HCT116 (cell line): ENCODE measurements at regions not wholly inside any gene's neighbourhood (a gene's known extent, or its start where the extent isn't known, plus 50 kb on each side); places are given as distances from the start of the nearest gene placed in this dataset.

Experiments used
- ATAC-seq: fragments of 200-7000 bp; cut with Tn5 transposase; 2 replicates; pipeline ENCODE4 v1.9.1; 2020; ENCODE audit warnings: mild to moderate bottlenecking, moderate library complexity
- BruUV-seq: library from RNA; stranded (reverse); fragments of 400-500 nt; replicated peaks from 2 replicates; lab custom pipeline; 2021; lab: Mats Ljungman, UMichigan
- CTCF ChIA-PET: fragments of 300-600 bp; sonication (Branson Sonifier 250); formaldehyde crosslinking; loops from one replicate; lab custom pipeline; 2021; ENCODE audit warnings: antibody characterized with exemption; lab: Charles Lee
- POLR2A ChIA-PET: fragments of 300-600, 350-600 bp; sonication (Branson Sonifier 250); formaldehyde crosslinking; loops from one replicate; lab custom pipeline; 2021; ENCODE audit warnings: antibody characterized with exemption; lab: Charles Lee
- RAD21 ChIA-PET, 2 experiments: fragments of 300-600 bp; sonication (Branson Sonifier 250); formaldehyde crosslinking; loops; one replicate each; lab custom pipeline; 2023; ENCODE audit warnings: low total read pairs in 2 of 2; ENCODE audit not compliant: uncharacterized antibody in 2 of 2, unreplicated experiment in 2 of 2, low non-redundant PET in 1 of 2; lab: Charles Lee
- DNase-seq: peaks from one replicate; pipeline ENCODE4 v3.0.0-alpha.2; 2010; ENCODE audit warnings: low read depth, low spot score
- H2AFZ ChIP-seq: fragments of 200-600 bp; shearing (Covaris generic), sonication (generic); 2 replicates; pipeline ENCODE4 v1.6.1; 2017; ENCODE audit warnings: low read depth, mixed run types, mixed read lengths, antibody characterized with exemption, low read length; ENCODE audit not compliant: poor library complexity, severe bottlenecking
- H3K27ac ChIP-seq: 2 replicates; pipeline ENCODE4 v1.5.1; 2012; ENCODE audit warnings: low read depth, low read length
- H3K27me3 ChIP-seq: fragments of 200-600 bp; sonication (generic); 2 replicates; pipeline ENCODE4 v1.6.1; 2016; ENCODE audit warnings: mixed run types, low read length, mixed read lengths; ENCODE audit not compliant: insufficient read depth
- H3K36me3 ChIP-seq, 2 experiments: fragments of 200-500 bp in 1 of 2; fragments of 200-600 bp in 1 of 2; sonication (Bioruptor generic) in 1 of 2; sonication (generic) in 1 of 2; 2 replicates each; pipeline versions ENCODE4 v1.5.1 to v1.6.1; 2014 to 2016; ENCODE audit warnings: low read length in 2 of 2, inconsistent platforms in 1 of 2, mixed read lengths in 1 of 2, mixed run types in 1 of 2; ENCODE audit not compliant: insufficient read depth in 2 of 2, control insufficient read depth in 1 of 2
- H3K4me1 ChIP-seq, 2 experiments: fragments of 200-600 bp in 1 of 2; sonication (generic) in 1 of 2; 2 replicates each; pipeline versions ENCODE4 v1.5.1 to v1.6.1; 2012 to 2017; ENCODE audit warnings: low read length in 2 of 2, inconsistent platforms in 1 of 2, mild to moderate bottlenecking in 1 of 2, mixed read lengths in 1 of 2, mixed run types in 1 of 2, moderate library complexity in 1 of 2; ENCODE audit not compliant: insufficient read depth in 2 of 2, control insufficient read depth in 1 of 2
- H3K4me2 ChIP-seq: fragments of 200-600 bp; sonication (generic); 2 replicates; pipeline ENCODE4 v1.6.1; 2017; ENCODE audit warnings: mixed run types, low read length, mixed read lengths
- H3K4me3 ChIP-seq, 2 experiments: fragments of 200-600 bp in 1 of 2; sonication (generic) in 1 of 2; replicated peaks in 1 of 2; 2 replicates each; pipeline ENCODE4 v1.5.1; 2011 to 2016; ENCODE audit warnings: low read length in 2 of 2, control low read depth in 1 of 2, low read depth in 1 of 2, mild to moderate bottlenecking in 1 of 2, mixed read lengths in 1 of 2, mixed run types in 1 of 2
- H3K79me2 ChIP-seq: fragments of 200-600 bp; sonication (generic); 2 replicates; pipeline ENCODE4 v1.6.1; 2017; ENCODE audit warnings: mild to moderate bottlenecking, mixed run types, low read length, moderate library complexity, mixed read lengths; ENCODE audit not compliant: insufficient read depth
- H3K9ac ChIP-seq: fragments of 200-600 bp; sonication (generic); 2 replicates; pipeline ENCODE4 v1.6.1; 2016; ENCODE audit warnings: low read length, mixed read lengths
- H3K9me2 ChIP-seq: fragments of 200-600 bp; sonication (generic), shearing (Covaris generic); 2 replicates; pipeline ENCODE4 v1.6.1; 2017; ENCODE audit warnings: mixed run types, mild to moderate bottlenecking, moderate library complexity; ENCODE audit not compliant: insufficient read depth
- H3K9me3 ChIP-seq, 2 experiments: fragments of 200-500 bp in 1 of 2; fragments of 200-600 bp in 1 of 2; sonication (Bioruptor generic) in 1 of 2; sonication (generic) in 1 of 2; 2 replicates each; pipeline ENCODE4 v1.6.1; 2014 to 2017; ENCODE audit warnings: low read length in 2 of 2, mixed read lengths in 2 of 2, inconsistent platforms in 1 of 2, low read depth in 1 of 2, mild to moderate bottlenecking in 1 of 2, mixed run types in 1 of 2, moderate library complexity in 1 of 2; ENCODE audit not compliant: control insufficient read depth in 1 of 2, insufficient read depth in 1 of 2
- H4K20me1 ChIP-seq: fragments of 200-600 bp; sonication (generic), shearing (Covaris generic); 2 replicates; pipeline ENCODE4 v1.6.1; 2017; ENCODE audit warnings: mixed run types, mild to moderate bottlenecking, moderate library complexity; ENCODE audit not compliant: insufficient read depth
- CBX3 ChIP-seq: IDR thresholded peaks from 2 replicates; pipeline ENCODE4 v1.6.1; 2012; ENCODE audit warnings: low read depth
- CTCF ChIP-seq, 3 experiments: fragments of 200-600 bp in 1 of 3; sonication (generic) in 1 of 3; IDR thresholded peaks in 2 of 3; conservative IDR thresholded peaks in 1 of 3; 2 replicates each; pipeline ENCODE4 v1.5.1; 2012 to 2017; ENCODE audit warnings: low read depth in 2 of 3, low read length in 2 of 3, antibody characterized with exemption in 1 of 3, borderline replicate concordance in 1 of 3, control low read depth in 1 of 3, mild to moderate bottlenecking in 1 of 3, mixed read lengths in 1 of 3, mixed run types in 1 of 3, moderate library complexity in 1 of 3; ENCODE audit not compliant: insufficient read depth in 1 of 3
- EGR1 ChIP-seq: IDR thresholded peaks from 2 replicates; pipeline ENCODE4 v1.6.1; 2012; ENCODE audit warnings: low read depth
- ELF1 ChIP-seq: IDR thresholded peaks from 2 replicates; pipeline ENCODE4 v1.6.1; 2012; ENCODE audit warnings: low read depth, borderline replicate concordance
- FOSL1 ChIP-seq: IDR thresholded peaks from 2 replicates; pipeline ENCODE4 v1.6.1; 2012; ENCODE audit warnings: low read depth
- POLR2AphosphoS5 ChIP-seq: IDR thresholded peaks from 2 replicates; pipeline ENCODE4 v1.6.1; 2011; ENCODE audit warnings: mild to moderate bottlenecking, low read depth, low read length, moderate library complexity
- RAD21 ChIP-seq: IDR thresholded peaks from 2 replicates; pipeline ENCODE4 v1.6.1; 2012; ENCODE audit warnings: low read depth, mild to moderate bottlenecking
- REST ChIP-seq: IDR thresholded peaks from 2 replicates; pipeline ENCODE4 v1.6.1; 2012; ENCODE audit warnings: low read depth
- SIN3A ChIP-seq: IDR thresholded peaks from 2 replicates; pipeline ENCODE4 v1.6.1; 2012; ENCODE audit warnings: low read depth
- SP1 ChIP-seq: IDR thresholded peaks from 2 replicates; pipeline ENCODE4 v1.6.1; 2012; ENCODE audit warnings: low read depth
- SRF ChIP-seq: IDR thresholded peaks from 2 replicates; pipeline ENCODE4 v1.6.1; 2012; ENCODE audit warnings: low read depth
- ZNF274 ChIP-seq: fragments of 200-500 bp; sonication (Bioruptor generic); IDR thresholded peaks from 2 replicates; pipeline ENCODE4 v1.6.1; 2014; ENCODE audit warnings: mild to moderate bottlenecking, low read depth, low read length, inconsistent platforms
- intact Hi-C: fragments of 100-400 bp; cut with micrococcal nuclease; formaldehyde crosslinking; loops from 2 replicates; pipeline ENCODE4 v1.10.0; 2022
- TF ChIP-seq, protein P1 (sequence below): IDR thresholded peaks from 2 replicates; pipeline ENCODE4 v1.6.1; 2012
- TF ChIP-seq, protein P2 (sequence below): IDR thresholded peaks from 2 replicates; pipeline ENCODE4 v1.6.1; 2012

DNA sequence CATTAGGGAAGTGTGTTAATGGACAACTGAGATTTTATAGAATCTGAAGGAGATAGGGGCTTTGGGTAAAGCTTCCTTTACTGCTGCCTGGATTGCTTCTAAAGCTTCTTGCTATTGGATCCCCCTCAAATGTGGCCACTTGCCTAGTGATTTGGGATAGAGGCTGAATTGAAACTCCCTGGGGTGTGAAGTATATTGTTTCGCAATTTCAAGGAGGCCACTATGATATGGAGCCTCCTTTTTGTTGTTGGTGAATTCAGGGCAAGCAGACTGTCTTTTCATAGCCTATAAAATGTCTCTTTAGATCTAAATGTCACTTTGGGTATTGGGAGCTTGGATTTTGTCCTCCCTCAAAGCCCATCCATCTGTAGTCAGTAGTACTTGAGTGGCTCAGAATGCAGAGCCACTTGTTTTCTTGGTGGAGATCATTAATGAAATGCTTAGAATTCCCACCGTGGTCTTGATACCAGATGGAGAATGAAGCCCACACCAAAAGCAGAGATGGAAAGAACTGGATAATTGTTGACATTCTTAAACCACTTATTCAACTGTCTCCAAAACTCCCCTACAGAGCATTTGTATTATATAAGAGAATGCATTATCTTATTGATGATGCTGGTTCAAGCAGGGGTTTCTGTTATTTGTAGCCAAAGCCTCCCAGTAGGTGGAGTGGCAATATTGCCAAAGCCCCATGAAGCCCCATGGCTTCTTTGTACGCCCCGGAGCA lies 144.3 kb upstream of the KCNE2 start (continued):
- TF ChIP-seq REST (no peak), RAD21 (no peak)

DNA sequence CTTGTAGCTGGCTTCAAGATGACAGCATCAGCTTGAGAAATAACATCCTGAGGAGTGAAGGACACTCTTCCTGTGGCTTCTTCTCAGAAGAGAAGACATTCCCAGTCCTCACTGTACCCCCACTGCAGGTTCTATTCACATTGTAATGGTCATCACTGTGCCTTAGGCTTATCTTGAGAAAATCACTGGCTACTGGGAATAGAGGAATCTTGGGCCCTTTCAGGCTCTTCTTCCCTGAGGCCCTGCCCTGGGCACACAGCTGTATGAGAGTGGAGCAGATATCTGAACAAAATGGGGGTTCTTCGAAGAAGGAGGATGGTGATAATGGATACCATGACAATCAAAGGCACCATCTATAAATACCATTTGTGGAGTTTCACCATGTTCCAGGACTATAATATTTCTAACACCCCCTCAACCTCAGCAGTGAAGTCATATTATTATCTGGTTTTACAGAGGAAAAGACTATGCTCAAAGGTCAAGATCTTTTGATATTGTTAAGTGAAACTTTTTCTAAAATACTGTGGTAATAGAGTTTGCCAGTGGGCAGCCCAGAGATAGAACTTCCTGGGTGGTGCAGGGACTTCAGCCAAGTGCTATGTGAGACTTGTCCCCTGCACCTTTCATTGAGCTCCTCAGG lies 143.1 kb upstream of the KCNE2 start:
- ChIA-PET CTCF (no interaction called here), RAD21 (no interaction called here), POLR2A (no interaction called here)
- H3K4me1 ChIP-seq: no peaks in the 10 kb centered on the region
- ATAC-seq: no peak
- no peak overlapping the region for H3K9ac ChIP-seq
- DNase-seq: no peak
- H3K4me3 ChIP-seq: no peak overlapping the region
- no peaks in the 10 kb centered on the region for H3K79me2 ChIP-seq
- intact Hi-C loops: no loop called here
- TF ChIP-seq ELF1: no peak
- TF ChIP-seq, protein P1, sequence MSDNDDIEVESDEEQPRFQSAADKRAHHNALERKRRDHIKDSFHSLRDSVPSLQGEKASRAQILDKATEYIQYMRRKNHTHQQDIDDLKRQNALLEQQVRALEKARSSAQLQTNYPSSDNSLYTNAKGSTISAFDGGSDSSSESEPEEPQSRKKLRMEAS: no peak
- no peak for TF ChIP-seq SIN3A
- no peak for TF ChIP-seq REST
- no peak for TF ChIP-seq CBX3
- TF ChIP-seq, protein P2, sequence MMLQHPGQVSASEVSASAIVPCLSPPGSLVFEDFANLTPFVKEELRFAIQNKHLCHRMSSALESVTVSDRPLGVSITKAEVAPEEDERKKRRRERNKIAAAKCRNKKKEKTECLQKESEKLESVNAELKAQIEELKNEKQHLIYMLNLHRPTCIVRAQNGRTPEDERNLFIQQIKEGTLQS: no peak
- TF ChIP-seq ZNF274: no peak
- TF ChIP-seq EGR1: no peak
- no peak for TF ChIP-seq POLR2AphosphoS5
- no peak for TF ChIP-seq CTCF (IDR thresholded peaks at IDR 0.05 in 2 of 3, conservative IDR thresholded peaks at IDR 0.05 in 1 of 3; ENCODE audit: borderline replicate concordance in 1 of 3, insufficient read depth in 1 of 3, low read depth in 2 of 3, low read length in 2 of 3)
- no peak for TF ChIP-seq SRF
- TF ChIP-seq FOSL1: no peak
- TF ChIP-seq SP1: no peak
- no peak overlapping the region for H3K4me2 ChIP-seq
- no peak overlapping the region for H2AFZ ChIP-seq
- H3K36me3 ChIP-seq: no peaks in the 10 kb centered on the region
- no peaks in the 10 kb centered on the region for H4K20me1 ChIP-seq
- H3K9me2 ChIP-seq: no peaks in the 10 kb centered on the region
- H3K9me3 ChIP-seq: no peaks in the 10 kb centered on the region
- H3K27ac ChIP-seq: no peak overlapping the region
- H3K27me3 ChIP-seq: no peaks in the 10 kb centered on the region
- no TSS peak for BruUV-seq
